Ascending aorta (tissue), 2 donors: ENCODE measurements at regions not wholly inside any gene's neighbourhood (a gene's known extent, or its start where the extent isn't known, plus 50 kb on each side); places are given as distances from the start of the nearest gene placed in this dataset.

Experiments used
- DNase-seq, 2 donors: peaks; one replicate each; pipeline ENCODE4 v3.0.0-alpha.2; 2019; ENCODE audit warnings: low spot score in 2 of 2
- H3K27ac ChIP-seq, 2 donors: fragments of 200-600 bp; sonication (generic); one replicate each; pipeline ENCODE4 v1.5.1; 2016 to 2017; ENCODE audit warnings: mild to moderate bottlenecking in 1 of 2
- H3K27me3 ChIP-seq: fragments of 200-600 bp; sonication (generic); one replicate; pipeline ENCODE4 v1.5.1; 2017
- H3K36me3 ChIP-seq, 2 donors: fragments of 200-600 bp; sonication (generic); one replicate each; pipeline ENCODE4 v1.5.1; 2016
- H3K4me1 ChIP-seq, 2 donors: fragments of 200-600 bp; sonication (generic); one replicate each; pipeline ENCODE4 v1.5.1; 2016 to 2017; ENCODE audit warnings: mild to moderate bottlenecking in 1 of 2
- H3K4me3 ChIP-seq, 2 donors: fragments of 200-600 bp; sonication (generic); one replicate each; pipeline ENCODE4 v1.5.1; 2016 to 2017; ENCODE audit warnings: mild to moderate bottlenecking in 1 of 2
- H3K9me3 ChIP-seq, 2 donors: fragments of 200-600 bp; sonication (generic); one replicate each; pipeline ENCODE4 v1.5.1; 2016
- CTCF ChIP-seq, 3 experiments: fragments of 200-600 bp in 2 of 3; fragments of 450-650 bp in 1 of 3; sonication (generic) in 2 of 3; IDR thresholded peaks; one replicate each; pipeline ENCODE4 v1.5.1; 2016 to 2019; ENCODE audit warnings: antibody characterized with exemption in 3 of 3, mild to moderate bottlenecking in 1 of 3, moderate library complexity in 1 of 3
- intact Hi-C: fragments of 100-400 bp; cut with DNase I; formaldehyde crosslinking; loops from one replicate; pipeline ENCODE4 v1.15.1; 2023

GRCh38 chr3:25885544-25885943 lies 95.7 kb downstream of the OXSM start:
- no peak overlapping the region for H3K27ac ChIP-seq
- no peak for TF ChIP-seq CTCF (IDR thresholded peaks at IDR 0.05)
- H3K9me3 ChIP-seq: no peaks in the 10 kb centered on the region
- H3K27me3 ChIP-seq: no peaks in the 10 kb centered on the region
- H3K4me3 ChIP-seq: no peak overlapping the region
- no peaks in the 10 kb centered on the region for H3K36me3 ChIP-seq
- no peaks in the 10 kb centered on the region for H3K4me1 ChIP-seq
- peak in 1 of 2 donors; percentile 62 for DNase-seq
- intact Hi-C loops: no loop called here

GRCh38 chr3:25887907-25888306 lies 98.0 kb downstream of the OXSM start:
- no peak for TF ChIP-seq CTCF (IDR thresholded peaks at IDR 0.05)
- Histone ChIP-seq H3K27me3 (no peaks in the 10 kb centered on the region), H3K4me3 (no peak overlapping the region), H3K4me1 (no peaks in the 10 kb centered on the region), H3K27ac (no peak overlapping the region), H3K36me3 (no peaks in the 10 kb centered on the region), H3K9me3 (no peaks in the 10 kb centered on the region)
- intact Hi-C loops: no loop called here
- DNase-seq: no peak

DNA sequence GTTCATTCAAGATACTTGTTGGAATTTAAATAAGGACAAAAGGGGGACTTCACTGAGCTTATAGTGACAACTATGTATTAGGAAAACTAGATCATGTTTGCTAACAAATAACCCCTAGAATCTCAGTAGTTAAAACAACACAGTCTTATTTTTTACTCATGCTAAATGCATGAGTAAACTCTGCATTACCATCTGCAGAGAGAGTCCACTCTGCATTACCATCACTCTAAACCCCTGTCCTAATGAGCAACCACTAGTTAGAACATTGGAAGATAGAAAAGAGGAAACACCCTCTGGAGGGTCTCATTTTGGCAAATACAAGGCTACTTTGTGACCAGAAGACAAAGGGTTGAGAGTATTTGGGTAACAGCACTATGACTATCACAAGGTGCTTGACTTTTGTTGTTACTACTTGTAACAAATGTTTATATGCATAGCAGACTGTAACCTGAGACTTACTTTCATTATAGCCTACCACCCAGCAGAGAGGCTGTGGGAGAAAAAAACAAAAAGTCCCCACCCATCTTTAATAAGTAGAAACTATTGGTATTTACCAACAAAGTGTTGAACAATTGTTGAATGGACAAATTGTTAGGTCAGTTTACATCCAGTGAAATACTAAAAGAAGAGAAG lies 99.1 kb downstream of the OXSM start:
- no peak for TF ChIP-seq CTCF (IDR thresholded peaks at IDR 0.05)
- H3K4me1 ChIP-seq: no peaks in the 10 kb centered on the region
- H3K36me3 ChIP-seq: no peaks in the 10 kb centered on the region
- no peak overlapping the region for H3K27ac ChIP-seq
- no peak for DNase-seq
- intact Hi-C loops: no loop called here
- H3K4me3 ChIP-seq: no peak overlapping the region
- no peaks in the 10 kb centered on the region for H3K9me3 ChIP-seq
- no peaks in the 10 kb centered on the region for H3K27me3 ChIP-seq

DNA sequence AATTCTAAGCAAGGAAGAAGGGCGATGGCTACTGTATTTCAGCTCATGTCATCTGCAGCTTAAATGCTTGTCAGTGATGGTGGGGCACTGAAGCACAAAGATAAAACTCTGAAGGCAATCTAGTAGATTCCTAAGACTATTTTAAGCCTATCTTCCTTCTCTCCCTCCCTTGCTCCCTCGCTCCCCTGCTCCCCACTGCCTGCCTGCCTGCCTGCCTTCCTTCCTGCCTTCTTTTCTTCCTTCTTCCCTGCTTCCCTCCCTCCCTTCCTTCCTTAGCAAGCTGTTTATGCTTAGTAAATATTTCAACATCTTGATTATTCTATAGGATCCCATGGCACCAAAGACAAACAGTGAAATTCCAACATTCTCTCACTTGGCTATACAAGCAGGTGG lies 99.6 kb downstream of the OXSM start:
- no peak overlapping the region for H3K27ac ChIP-seq
- intact Hi-C loops: no loop called here
- no peak for TF ChIP-seq CTCF (IDR thresholded peaks at IDR 0.05)
- no peak for DNase-seq
- no peaks in the 10 kb centered on the region for H3K36me3 ChIP-seq
- no peaks in the 10 kb centered on the region for H3K4me1 ChIP-seq
- H3K9me3 ChIP-seq: no peaks in the 10 kb centered on the region
- no peak overlapping the region for H3K4me3 ChIP-seq
- no peaks in the 10 kb centered on the region for H3K27me3 ChIP-seq

DNA sequence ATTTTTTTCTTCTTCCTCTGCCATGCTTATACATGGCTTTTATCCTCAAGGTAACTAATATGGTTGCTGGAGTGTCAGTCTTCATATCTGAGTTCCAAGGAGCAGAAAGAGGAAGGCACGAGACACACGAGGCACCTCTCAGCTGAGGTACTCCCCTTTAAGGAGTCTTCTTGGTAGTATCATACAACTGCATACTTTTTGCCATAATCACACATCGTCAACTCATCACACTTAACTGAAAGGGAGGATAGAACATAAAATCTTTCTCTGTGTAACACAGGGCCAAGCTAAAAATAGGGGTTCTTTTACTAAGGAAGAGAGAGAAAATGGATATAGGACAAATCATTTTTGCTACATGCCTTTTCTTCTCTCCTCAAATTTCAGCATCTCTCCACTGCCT lies 104.2 kb downstream of the OXSM start:
- Histone ChIP-seq H3K4me1 (no peaks in the 10 kb centered on the region), H3K4me3 (no peak overlapping the region), H3K36me3 (no peaks in the 10 kb centered on the region), H3K9me3 (no peaks in the 10 kb centered on the region), H3K27ac (no peak overlapping the region), H3K27me3 (no peaks in the 10 kb centered on the region)
- intact Hi-C loops: no loop called here
- no peak for TF ChIP-seq CTCF (IDR thresholded peaks at IDR 0.05)
- no peak for DNase-seq

- no peak for TF ChIP-seq CTCF (IDR thresholded peaks at IDR 0.05)
- no peak for DNase-seq
- H3K4me3 ChIP-seq: no peak overlapping the region
- H3K9me3 ChIP-seq: no peaks in the 10 kb centered on the region
- H3K4me1 ChIP-seq: no peaks in the 10 kb centered on the region
- H3K27me3 ChIP-seq: no peaks in the 10 kb centered on the region
- intact Hi-C loops: no loop called here
- H3K36me3 ChIP-seq: no peaks in the 10 kb centered on the region
- H3K27ac ChIP-seq: no peak overlapping the region
Observed at GRCh38 chr3:25895031-25895430, 105.1 kb downstream of the OXSM start.
